ENCODE measurements at regions not wholly inside any gene's neighbourhood (a gene's known extent, or its start where the extent isn't known, plus 50 kb on each side); places are given as distances from the start of the nearest gene placed in this dataset.
"Not testable (repeated sequence)": the region's sequence is repeated elsewhere in the genome, so short reads cannot be mapped to it uniquely, and the experiment has no call there.

DNA sequence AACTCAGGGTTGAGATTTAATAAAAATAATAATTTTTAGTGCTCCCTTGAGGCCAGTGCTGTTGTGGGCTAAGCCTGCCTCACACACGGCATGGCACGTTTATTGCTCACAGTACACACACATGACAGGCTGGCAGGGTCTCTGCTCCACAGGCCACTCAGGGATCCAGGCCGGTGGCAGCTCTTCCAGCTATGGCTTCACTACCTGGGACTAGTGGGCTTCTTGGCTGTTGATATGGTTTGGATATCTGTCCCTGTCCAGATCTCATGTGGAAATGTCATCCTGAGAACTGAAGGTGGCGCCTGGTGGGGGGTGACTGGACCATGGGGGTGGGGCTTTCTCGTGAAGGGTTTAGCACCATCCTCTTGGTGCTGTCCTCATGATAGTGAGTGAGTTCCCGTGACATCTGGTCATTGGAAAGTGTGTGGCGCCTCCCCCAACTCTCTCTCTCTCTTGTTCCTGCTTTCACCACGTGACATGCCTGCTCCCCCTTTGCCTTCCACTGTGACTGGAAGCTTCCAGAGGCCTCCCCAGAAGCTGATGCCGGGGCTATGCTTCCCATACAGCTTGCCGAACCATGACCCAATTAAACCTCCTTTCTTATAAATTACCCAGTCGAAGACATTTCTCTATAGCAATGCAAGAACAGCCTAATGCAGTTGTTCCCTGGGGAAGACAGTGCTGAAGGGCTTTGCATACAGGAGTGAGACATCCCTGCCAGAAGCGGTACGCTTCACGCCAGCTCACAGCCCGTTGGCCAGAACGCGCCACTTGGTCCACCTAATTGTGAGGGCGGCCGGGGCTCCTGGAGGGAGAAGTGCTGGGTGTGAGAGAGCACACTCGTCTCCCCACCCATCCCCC is 226.9 kb upstream of the C1orf174 start:
- Histone ChIP-seq H3K27ac (no peak overlapping the region), H3K4me3 (no peak overlapping the region)

DNA sequence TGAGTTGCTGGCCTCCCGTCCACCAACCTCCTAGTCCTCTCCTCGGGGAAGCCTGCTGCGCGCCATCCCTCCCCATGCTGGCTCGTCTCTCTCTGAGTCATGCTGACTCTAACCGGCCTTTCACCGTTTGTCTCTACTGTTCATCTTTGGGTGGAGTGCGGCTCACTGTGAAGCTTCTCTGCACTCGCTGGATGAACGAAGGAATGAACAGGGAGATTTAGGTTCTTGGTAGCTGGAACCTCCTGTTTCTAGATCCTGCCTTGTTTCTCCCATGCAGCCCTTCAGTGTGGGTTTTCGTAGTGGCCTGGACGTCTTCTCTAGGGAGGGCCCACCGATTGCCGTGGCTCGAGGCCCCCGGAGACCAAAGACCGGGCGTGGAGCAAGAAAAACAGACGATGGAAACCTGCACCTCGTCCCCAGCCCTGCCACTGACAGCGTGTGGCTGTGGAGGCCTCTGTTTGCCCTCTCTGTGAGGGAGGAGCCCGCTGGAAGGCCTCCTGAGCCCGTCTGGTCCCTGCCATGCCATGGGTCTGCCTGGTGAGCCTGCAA is 227.6 kb upstream of the C1orf174 start:
- no peak overlapping the region for H3K4me3 ChIP-seq
- H3K27ac ChIP-seq: no peak overlapping the region

DNA sequence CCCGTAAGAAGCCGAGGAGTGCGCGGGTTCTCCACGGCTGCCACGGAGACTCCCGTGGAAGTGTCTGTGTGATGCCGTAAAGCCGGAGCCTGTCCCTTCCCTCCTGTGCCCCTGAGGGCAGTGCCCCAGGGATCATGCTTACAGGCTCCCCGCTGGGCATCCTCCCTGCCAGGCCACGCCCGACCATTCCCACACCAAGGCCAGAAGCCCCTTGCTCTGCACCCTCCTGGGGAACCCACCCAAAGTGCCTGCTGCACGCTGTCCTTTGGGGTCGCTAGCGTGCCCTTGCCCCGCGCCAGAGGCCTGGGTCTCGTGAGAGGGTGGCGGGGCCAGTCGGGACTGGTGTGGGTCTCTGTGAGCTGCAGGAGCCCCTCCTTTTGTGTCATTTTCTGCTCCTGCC is 228.5 kb upstream of the C1orf174 start:
- no peak overlapping the region for H3K4me3 ChIP-seq
- H3K27ac ChIP-seq: no peak overlapping the region

DNA sequence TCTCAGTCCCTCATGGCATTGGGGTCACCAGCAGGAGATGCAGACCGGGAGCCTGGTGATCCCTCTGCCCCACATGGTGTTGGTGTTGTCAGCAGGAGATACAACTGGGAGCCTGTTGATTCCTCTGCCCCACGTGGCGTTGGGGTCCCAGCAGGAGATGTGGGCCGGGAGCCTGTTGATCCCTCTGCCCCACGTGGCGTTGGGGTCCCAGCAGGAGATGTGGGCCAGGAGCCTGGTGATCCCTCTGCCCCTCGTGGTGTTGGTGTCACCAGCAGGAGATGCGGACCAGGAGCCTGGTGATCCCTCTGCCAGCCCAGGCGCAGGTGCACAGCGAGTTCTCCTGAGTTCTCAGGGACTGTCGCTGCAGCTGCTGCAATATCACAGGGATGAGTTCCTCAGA is 229.6 kb upstream of the C1orf174 start:
- Histone ChIP-seq H3K4me3 (no peak overlapping the region), H3K27ac (no peak overlapping the region)

GRCh38 chr1:4130096-4130495 is 230.0 kb upstream of the C1orf174 start:
- Histone ChIP-seq H3K27ac (no peak overlapping the region), H3K4me3 (no peak overlapping the region)

DNA sequence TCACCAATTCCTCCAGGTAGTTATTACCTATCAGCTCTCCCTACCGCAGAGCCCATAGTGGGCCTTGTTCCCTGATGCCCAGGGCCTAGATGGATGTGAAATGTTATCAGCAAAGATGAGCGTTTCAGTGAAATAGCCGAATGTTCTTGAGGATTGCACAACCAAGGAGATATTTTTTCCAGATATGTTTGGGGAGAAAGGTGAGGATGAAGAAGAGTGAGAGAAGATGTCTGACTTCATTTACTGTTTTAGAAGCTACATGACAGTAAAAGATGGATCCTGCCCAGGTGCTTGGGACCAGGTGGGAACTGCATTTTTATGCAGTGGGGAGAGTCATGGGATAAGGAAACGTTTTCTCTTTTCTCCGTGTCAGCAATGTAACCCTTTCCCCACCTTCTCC is 231.7 kb upstream of the C1orf174 start:
- Histone ChIP-seq H3K4me3 (no peak overlapping the region), H3K27ac (no peak overlapping the region)

DNA sequence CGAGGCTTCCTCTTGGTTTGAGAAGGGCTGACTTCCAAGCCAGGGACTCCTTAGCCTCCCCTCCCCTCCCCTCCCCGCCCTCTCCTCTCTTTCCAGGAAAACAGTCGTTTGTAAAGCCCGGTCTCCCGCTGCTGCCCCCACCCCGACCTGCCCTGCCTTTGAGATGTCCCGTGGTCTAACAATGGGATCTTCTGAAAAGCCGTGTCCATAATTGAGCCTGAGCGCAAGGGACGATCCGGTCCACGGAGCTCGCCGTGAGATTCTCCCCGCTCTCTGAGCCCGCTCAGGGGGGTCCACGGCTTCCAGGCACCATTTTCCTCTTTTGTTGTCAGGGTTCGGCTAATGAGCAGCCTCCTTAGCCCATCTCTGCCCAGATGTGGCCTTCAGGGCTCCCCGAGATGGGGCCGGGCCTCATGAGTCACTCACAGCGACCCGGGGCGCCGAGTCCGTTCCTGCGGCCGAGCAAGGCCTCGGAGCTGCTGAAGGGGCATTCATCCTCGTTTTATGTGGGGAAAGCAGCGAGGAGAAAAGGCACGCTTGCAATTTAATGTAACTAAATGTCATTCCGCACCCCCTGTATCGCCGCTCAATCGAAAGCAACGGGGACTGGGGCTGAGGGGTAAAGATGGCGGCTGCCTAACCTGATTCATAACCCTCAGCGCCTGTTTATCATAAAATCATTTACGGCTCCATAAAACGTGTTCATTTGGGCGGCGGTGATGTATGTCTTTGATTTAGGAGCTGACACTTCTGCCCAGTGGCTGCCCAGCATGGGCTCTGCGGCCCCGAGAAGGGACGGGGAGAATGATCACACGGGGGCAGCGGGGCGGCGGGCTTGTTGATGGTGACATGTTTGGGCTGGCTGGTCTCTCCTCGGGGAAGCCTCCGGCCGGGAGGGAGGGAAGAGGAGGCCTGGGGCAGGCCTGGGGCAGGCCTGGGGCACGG is 232.6 kb upstream of the C1orf174 start:
- no peak overlapping the region for H3K4me3 ChIP-seq

DNA sequence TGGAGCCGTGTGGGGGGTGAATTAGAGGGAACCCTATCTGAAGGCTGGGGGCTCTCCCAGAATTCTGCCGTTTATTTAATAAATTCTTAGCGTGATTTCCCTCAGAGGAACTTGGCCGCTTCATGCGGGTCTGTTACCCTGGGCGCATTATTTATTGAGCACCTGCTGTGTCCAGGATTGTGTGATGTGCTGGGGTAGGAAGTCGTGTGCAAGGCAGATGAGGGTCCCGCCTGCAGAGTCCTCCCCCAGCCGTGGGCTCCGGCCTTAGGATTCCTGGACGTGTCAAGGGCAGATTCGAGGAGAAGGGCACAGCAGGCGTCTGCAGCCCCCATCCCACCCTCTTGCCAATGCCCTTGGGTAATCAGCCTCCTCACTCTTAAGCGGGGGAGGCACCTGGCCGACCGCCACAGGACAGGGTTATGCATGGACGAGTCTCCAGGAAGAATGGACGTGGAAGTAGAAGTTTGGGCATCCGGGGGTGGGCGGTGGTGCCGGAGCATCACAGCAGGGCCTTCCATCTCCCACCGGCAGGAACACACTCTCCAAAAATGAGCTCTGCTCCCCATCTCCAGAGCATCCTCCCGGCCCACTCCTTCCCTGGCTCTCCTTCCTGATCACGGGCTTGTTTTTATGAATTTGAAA is 233.3 kb upstream of the C1orf174 start:
- Histone ChIP-seq H3K4me3 (no peak overlapping the region), H3K27ac (no peak overlapping the region)

More for the DNA sequence above, 232.6 kb upstream of the C1orf174 start:
- H3K27ac ChIP-seq: no peak overlapping the region

GRCh38 chr1:4133939-4134321 is 233.9 kb upstream of the C1orf174 start:
- Histone ChIP-seq H3K4me3 (no peak overlapping the region), H3K27ac (no peak overlapping the region)

GRCh38 chr1:4135853-4136252 is 235.8 kb upstream of the C1orf174 start:
- H3K4me3 ChIP-seq, H3K27ac ChIP-seq: not testable (repeated sequence)

- no peak overlapping the region for H3K4me3 ChIP-seq
- no peak overlapping the region for H3K27ac ChIP-seq
These were observed 237.7 kb upstream of the C1orf174 start for GRCh38 chr1:4137621-4138415.

- Histone ChIP-seq H3K4me3 (no peak overlapping the region), H3K27ac (no peak overlapping the region)
These were observed 239.6 kb upstream of the C1orf174 start for GRCh38 chr1:4139646-4140045.

DNA sequence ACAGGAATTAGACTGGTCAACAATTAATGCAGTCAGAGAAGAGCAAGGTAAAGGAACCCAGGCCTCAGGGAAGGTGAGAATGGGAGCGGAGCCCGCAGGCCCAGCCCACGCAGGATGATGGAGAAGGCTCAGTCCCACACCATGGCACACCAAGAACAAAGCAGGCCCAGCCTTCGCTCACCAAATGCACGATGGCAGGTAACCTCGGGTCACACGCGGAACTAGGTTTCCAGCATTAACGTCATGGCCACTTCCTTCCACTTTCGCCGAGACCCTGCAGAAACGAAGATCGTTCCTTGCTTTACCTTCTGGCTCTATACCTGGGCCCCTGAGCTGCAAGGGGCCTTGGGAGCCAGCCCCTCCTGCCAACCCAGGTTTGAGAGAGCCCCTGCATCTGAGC is 240.2 kb upstream of the C1orf174 start:
- H3K27ac ChIP-seq: no peak overlapping the region
- H3K4me3 ChIP-seq: no peak overlapping the region

DNA sequence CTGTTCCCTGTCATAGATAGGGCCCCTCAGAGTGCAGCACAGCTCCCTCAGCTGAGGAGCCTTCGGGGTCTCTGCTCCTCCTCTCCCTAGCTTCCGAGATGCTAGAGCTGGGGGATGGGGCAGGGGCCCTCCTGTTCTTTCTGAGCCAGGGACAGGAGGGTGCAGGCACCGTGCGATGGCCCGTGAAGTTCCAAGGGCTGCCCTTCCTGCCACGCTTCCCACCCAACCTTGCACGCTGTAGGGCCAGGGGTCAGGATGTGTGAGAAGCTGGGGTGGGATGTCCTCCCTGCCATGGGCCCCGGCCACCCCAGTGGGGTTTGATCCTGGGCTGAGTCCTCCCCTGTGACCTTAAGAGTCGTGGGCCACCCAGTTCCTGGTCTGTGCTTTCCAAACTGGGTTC is 240.7 kb upstream of the C1orf174 start:
- H3K4me3 ChIP-seq: no peak overlapping the region
- H3K27ac ChIP-seq: no peak overlapping the region

GRCh38 chr1:4144349-4144971 is 244.4 kb upstream of the C1orf174 start:
- Histone ChIP-seq H3K4me3 (no peak overlapping the region), H3K27ac (no peak overlapping the region)

GRCh38 chr1:4146101-4146500 is 246.0 kb upstream of the C1orf174 start:
- Histone ChIP-seq H3K4me3 (no peak overlapping the region), H3K27ac (no peak overlapping the region)

- Histone ChIP-seq H3K27ac (no peak overlapping the region), H3K4me3 (no peak overlapping the region)
These were observed 246.5 kb upstream of the C1orf174 start for GRCh38 chr1:4146614-4147013.

DNA sequence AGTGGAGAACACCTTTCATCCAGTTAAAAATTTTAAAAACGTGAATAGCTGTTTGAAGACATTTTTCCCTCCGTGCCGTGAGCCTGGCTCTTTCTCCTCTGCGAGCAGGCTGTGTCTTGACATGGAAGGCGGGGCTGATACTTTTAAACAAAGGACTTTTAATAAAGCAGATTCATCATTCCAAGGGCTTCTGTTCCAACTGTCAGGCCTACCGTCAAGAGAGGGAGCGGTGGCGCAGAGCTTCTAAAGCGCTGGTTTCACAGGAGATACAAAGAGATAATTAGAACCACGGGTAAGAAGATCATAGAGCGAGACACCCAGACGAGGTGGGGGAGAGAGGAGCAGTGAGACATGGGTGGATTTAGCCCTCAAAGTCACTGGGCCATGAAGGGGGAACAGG is 247.4 kb upstream of the C1orf174 start:
- no peak overlapping the region for H3K27ac ChIP-seq

DNA sequence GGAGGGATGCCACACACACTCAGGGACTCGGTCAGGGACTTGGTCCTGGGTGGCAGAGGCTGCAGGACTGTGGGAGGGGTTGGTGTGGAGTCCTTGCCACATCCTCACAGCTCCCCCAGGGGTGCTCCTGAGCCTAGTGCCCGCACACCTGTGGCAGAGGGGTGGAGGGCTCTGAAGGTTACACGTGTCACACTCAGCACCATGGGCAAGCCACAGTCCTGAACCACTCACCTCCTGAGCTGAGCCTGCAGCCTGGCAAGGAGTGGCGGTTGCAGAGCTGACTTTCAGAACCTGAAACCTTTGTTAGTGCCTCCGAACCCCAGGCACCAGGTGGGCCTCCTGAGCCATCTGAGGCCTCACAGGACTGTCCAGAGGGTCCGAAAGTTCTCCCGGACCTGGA is 249.2 kb upstream of the C1orf174 start:
- H3K4me3 ChIP-seq: no peak overlapping the region
- no peak overlapping the region for H3K27ac ChIP-seq

More for the DNA sequence above, 247.4 kb upstream of the C1orf174 start:
- no peak overlapping the region for H3K4me3 ChIP-seq

Measured in skin epidermis (tissue), 12 donors.